ENCODE measurements at regions not wholly inside any gene's neighbourhood (a gene's known extent, or its start where the extent isn't known, plus 50 kb on each side); places are given as distances from the start of the nearest gene placed in this dataset.

- no peaks in the 10 kb centered on the region for H4K20me1 ChIP-seq (ENCODE audit: insufficient read depth, low read length)
- H3K4me1 ChIP-seq (ENCODE audit: control insufficient read depth in 1 of 2, insufficient read depth in 2 of 2, low read length in 2 of 2) = no peaks in the 10 kb centered on the region
- H3K36me3 ChIP-seq (replicated peaks in 1 of 2; ENCODE audit: control insufficient read depth in 1 of 2, insufficient read depth in 2 of 2, low read length in 2 of 2) = no peaks in the 10 kb centered on the region
- H3K9ac ChIP-seq (ENCODE audit: insufficient read depth, low read length, poor library complexity, severe bottlenecking) = no peak overlapping the region
- Mint-ChIP-seq H3K27me3 (ENCODE audit: low read depth in 3 of 3) (peaks cover 14 to 45% (median 19%) of the 10 kb centered on the region in 3 donors), H3K27ac (no peak overlapping the region), H3K9me3 (peaks cover 0 to 8% (median 4%) of the 10 kb centered on the region in 7 donors), H3K4me1 (peaks cover 3% of the 10 kb centered on the region), H3K4me3 (no peak overlapping the region), H3K36me3 (no peaks in the 10 kb centered on the region)
- no peak overlapping the region for H3K4me3 ChIP-seq (replicated peaks in 1 of 3; ENCODE audit: low read depth in 2 of 3, low read length in 3 of 3)
- intact Hi-C loops (cut with micrococcal nuclease) = no loop called here
- no CpG with 5 or more reads among the region's 5 CpGs for WGBS (ENCODE audit: insufficient coverage)
- peaks cover 0 to 15% of the 10 kb centered on the region in 2 donors for H3K27me3 ChIP-seq (ENCODE audit: control insufficient read depth in 2 of 2, insufficient read depth in 2 of 2, low read length in 2 of 2)
- no peak overlapping the region for H3K4me2 ChIP-seq (replicated peaks; ENCODE audit: extremely low read depth, low read length, poor library complexity, severe bottlenecking)
- H3K79me2 ChIP-seq (ENCODE audit: insufficient read depth, low read length) = no peaks in the 10 kb centered on the region
- TF ChIP-seq CTCF (IDR thresholded peaks at IDR 0.05) = no peak
- no peaks in the 10 kb centered on the region for H3K9me3 ChIP-seq (replicated peaks in 1 of 2; ENCODE audit: control insufficient read depth in 1 of 2, insufficient read depth in 1 of 2, low read length in 2 of 2)
- no peak for DNase-seq
- no peak overlapping the region for H3K27ac ChIP-seq (ENCODE audit: low read depth in 1 of 2, low read length in 2 of 2)
- no peak overlapping the region for H2AFZ ChIP-seq (ENCODE audit: insufficient read depth, low read depth, low read length, poor library complexity, severe bottlenecking)
Observed at GRCh38 chr10:123494301-123494808, 171.8 kb upstream of the GPR26 start.

GRCh38 chr10:123496375-123496774, 169.8 kb upstream of the GPR26 start:
- H2AFZ ChIP-seq (ENCODE audit: insufficient read depth, low read depth, low read length, poor library complexity, severe bottlenecking) = no peak overlapping the region
- 90% methylated on average over 2 of the region's 6 CpGs for WGBS (ENCODE audit: insufficient coverage)
- Mint-ChIP-seq H3K4me1 (peaks cover 3% of the 10 kb centered on the region), H3K36me3 (no peaks in the 10 kb centered on the region), H3K27me3 (ENCODE audit: low read depth in 3 of 3) (peaks cover 20 to 42% (median 27%) of the 10 kb centered on the region in 3 donors), H3K27ac (no peak overlapping the region), H3K9me3 (peaks cover 0 to 8% (median 4%) of the 10 kb centered on the region in 7 donors), H3K4me3 (no peak overlapping the region)
- no peaks in the 10 kb centered on the region for H3K36me3 ChIP-seq (replicated peaks in 1 of 2; ENCODE audit: control insufficient read depth in 1 of 2, insufficient read depth in 2 of 2, low read length in 2 of 2)
- H3K4me2 ChIP-seq (replicated peaks; ENCODE audit: extremely low read depth, low read length, poor library complexity, severe bottlenecking) = no peak overlapping the region
- peaks cover 0 to 14% of the 10 kb centered on the region in 2 donors for H3K27me3 ChIP-seq (ENCODE audit: control insufficient read depth in 2 of 2, insufficient read depth in 2 of 2, low read length in 2 of 2)
- intact Hi-C loops (cut with micrococcal nuclease) = no loop called here
- DNase-seq = no peak
- H3K27ac ChIP-seq (ENCODE audit: low read depth in 1 of 2, low read length in 2 of 2) = no peak overlapping the region
- H3K4me3 ChIP-seq (replicated peaks in 1 of 3; ENCODE audit: low read depth in 2 of 3, low read length in 3 of 3) = no peak overlapping the region
- H3K79me2 ChIP-seq (ENCODE audit: insufficient read depth, low read length) = no peaks in the 10 kb centered on the region
- no peak for TF ChIP-seq CTCF (IDR thresholded peaks at IDR 0.05)
- no peaks in the 10 kb centered on the region for H4K20me1 ChIP-seq (ENCODE audit: insufficient read depth, low read length)
- no peak overlapping the region for H3K9ac ChIP-seq (ENCODE audit: insufficient read depth, low read length, poor library complexity, severe bottlenecking)
- H3K4me1 ChIP-seq (ENCODE audit: control insufficient read depth in 1 of 2, insufficient read depth in 2 of 2, low read length in 2 of 2) = no peaks in the 10 kb centered on the region
- H3K9me3 ChIP-seq (replicated peaks in 1 of 2; ENCODE audit: control insufficient read depth in 1 of 2, insufficient read depth in 1 of 2, low read length in 2 of 2) = no peaks in the 10 kb centered on the region
